ENCODE measurements at regions not wholly inside any gene's neighbourhood (a gene's known extent, or its start where the extent isn't known, plus 50 kb on each side); places are given as distances from the start of the nearest gene placed in this dataset.
"Not testable (repeated sequence)": the region's sequence is repeated elsewhere in the genome, so short reads cannot be mapped to it uniquely, and the experiment has no call there.

- no peak for DNase-seq (ENCODE audit: low spot score)
These were observed 90.8 kb downstream of the ARL4C start for GRCh38 chr2:234406085-234406484.

GRCh38 chr2:234405462-234405861 lies 91.4 kb downstream of the ARL4C start:
- no peak for DNase-seq (ENCODE audit: low spot score)

- no peak for DNase-seq (ENCODE audit: low spot score)
These were observed 91.9 kb downstream of the ARL4C start for GRCh38 chr2:234404957-234405356.

GRCh38 chr2:234403751-234404150 lies 93.1 kb downstream of the ARL4C start:
- no peak for DNase-seq (ENCODE audit: low spot score)

- DNase-seq (ENCODE audit: low spot score) = no peak
These were observed 93.8 kb downstream of the ARL4C start for GRCh38 chr2:234403074-234403473.

GRCh38 chr2:234401426-234401825 lies 95.5 kb downstream of the ARL4C start:
- DNase-seq (ENCODE audit: low spot score) = no peak

- DNase-seq (ENCODE audit: low spot score) = no peak
These were observed 97.2 kb downstream of the ARL4C start for GRCh38 chr2:234399451-234400246.

- no peak for DNase-seq (ENCODE audit: low spot score)
These were observed 98.3 kb downstream of the ARL4C start for GRCh38 chr2:234398531-234398930.

- DNase-seq (ENCODE audit: low spot score) = no peak
These were observed 100.9 kb downstream of the ARL4C start for GRCh38 chr2:234395891-234396420.

GRCh38 chr2:234394450-234394849 lies 102.4 kb downstream of the ARL4C start:
- no peak for DNase-seq (ENCODE audit: low spot score)

- no peak for DNase-seq (ENCODE audit: low spot score)
These were observed 103.5 kb downstream of the ARL4C start for GRCh38 chr2:234393354-234393753.

GRCh38 chr2:234392041-234392615 lies 104.8 kb downstream of the ARL4C start:
- DNase-seq (ENCODE audit: low spot score) = no peak

- DNase-seq (ENCODE audit: low spot score) = no peak
These were observed 105.3 kb downstream of the ARL4C start for GRCh38 chr2:234391625-234392024.

GRCh38 chr2:234389661-234390060 lies 107.2 kb downstream of the ARL4C start:
- not testable (repeated sequence) for DNase-seq (ENCODE audit: low spot score)

- DNase-seq (ENCODE audit: low spot score) = no peak
These were observed 108.3 kb downstream of the ARL4C start for GRCh38 chr2:234388591-234388990.

- no peak for DNase-seq (ENCODE audit: low spot score)
These were observed 109.9 kb downstream of the ARL4C start for GRCh38 chr2:234386971-234387370.

- DNase-seq (ENCODE audit: low spot score) = no peak
These were observed 114.8 kb downstream of the ARL4C start for GRCh38 chr2:234382131-234382530.

GRCh38 chr2:234378958-234379357 lies 117.9 kb downstream of the ARL4C start:
- DNase-seq (ENCODE audit: low spot score) = not testable (repeated sequence)

- no peak for DNase-seq (ENCODE audit: low spot score)
These were observed 118.4 kb downstream of the ARL4C start for GRCh38 chr2:234378440-234378839.

GRCh38 chr2:234377761-234378391 lies 119.0 kb downstream of the ARL4C start:
- DNase-seq (ENCODE audit: low spot score) = no peak

- no peak for DNase-seq (ENCODE audit: low spot score)
These were observed 120.7 kb downstream of the ARL4C start for GRCh38 chr2:234376229-234376628.

GRCh38 chr2:234375176-234375880 lies 121.6 kb downstream of the ARL4C start:
- peak; percentile 33 for DNase-seq (ENCODE audit: low spot score)

Data from Ammon's horn (tissue), 1 donor.